22Rv1 (cell line): ENCODE measurements at regions not wholly inside any gene's neighbourhood (a gene's known extent, or its start where the extent isn't known, plus 50 kb on each side); places are given as distances from the start of the nearest gene placed in this dataset.

Source experiments
- H3K27ac ChIP-seq: fragments of 450-650 bp; 2 replicates; pipeline ENCODE4 v1.5.1; 2017
- ZFX ChIP-seq: fragments of 450-650 bp; IDR thresholded peaks from 2 replicates; pipeline ENCODE4 v1.6.1; 2017; ENCODE audit warnings: antibody characterized with exemption, borderline replicate concordance
- TF ChIP-seq, protein P1 (sequence below): fragments of 450-650 bp; IDR thresholded peaks from 2 replicates; pipeline ENCODE4 v1.5.1; 2017; ENCODE audit warnings: mild to moderate bottlenecking

DNA sequence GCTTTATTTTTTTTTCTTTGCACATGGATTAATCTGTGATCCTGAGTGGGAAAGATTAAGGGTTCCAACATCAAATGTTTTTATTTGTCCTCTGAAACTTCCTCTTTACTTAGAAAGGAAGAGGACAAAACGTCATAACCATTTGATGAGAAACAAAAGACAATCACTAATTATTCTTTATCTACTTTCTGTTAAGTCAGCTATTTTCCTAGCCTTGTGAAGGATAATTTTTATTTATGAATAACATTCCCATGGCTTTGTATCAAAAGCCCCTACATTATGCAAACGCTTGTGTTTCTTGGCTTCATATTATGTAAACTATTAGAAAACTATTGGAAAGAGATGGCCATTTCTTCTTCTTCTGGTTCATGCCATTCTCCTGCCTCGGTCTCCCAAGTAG lies 677.6 kb downstream of the CDY2B start:
- H3K27ac ChIP-seq: no peak overlapping the region
- TF ChIP-seq ZFX: no peak
- TF ChIP-seq, protein P1, sequence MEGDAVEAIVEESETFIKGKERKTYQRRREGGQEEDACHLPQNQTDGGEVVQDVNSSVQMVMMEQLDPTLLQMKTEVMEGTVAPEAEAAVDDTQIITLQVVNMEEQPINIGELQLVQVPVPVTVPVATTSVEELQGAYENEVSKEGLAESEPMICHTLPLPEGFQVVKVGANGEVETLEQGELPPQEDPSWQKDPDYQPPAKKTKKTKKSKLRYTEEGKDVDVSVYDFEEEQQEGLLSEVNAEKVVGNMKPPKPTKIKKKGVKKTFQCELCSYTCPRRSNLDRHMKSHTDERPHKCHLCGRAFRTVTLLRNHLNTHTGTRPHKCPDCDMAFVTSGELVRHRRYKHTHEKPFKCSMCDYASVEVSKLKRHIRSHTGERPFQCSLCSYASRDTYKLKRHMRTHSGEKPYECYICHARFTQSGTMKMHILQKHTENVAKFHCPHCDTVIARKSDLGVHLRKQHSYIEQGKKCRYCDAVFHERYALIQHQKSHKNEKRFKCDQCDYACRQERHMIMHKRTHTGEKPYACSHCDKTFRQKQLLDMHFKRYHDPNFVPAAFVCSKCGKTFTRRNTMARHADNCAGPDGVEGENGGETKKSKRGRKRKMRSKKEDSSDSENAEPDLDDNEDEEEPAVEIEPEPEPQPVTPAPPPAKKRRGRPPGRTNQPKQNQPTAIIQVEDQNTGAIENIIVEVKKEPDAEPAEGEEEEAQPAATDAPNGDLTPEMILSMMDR: no peak

GRCh38 chrY:17184299-17184698 lies 695.7 kb downstream of the CDY2B start:
- TF ChIP-seq, protein P1: no peak
- no peak for TF ChIP-seq ZFX
- no peak overlapping the region for H3K27ac ChIP-seq

DNA sequence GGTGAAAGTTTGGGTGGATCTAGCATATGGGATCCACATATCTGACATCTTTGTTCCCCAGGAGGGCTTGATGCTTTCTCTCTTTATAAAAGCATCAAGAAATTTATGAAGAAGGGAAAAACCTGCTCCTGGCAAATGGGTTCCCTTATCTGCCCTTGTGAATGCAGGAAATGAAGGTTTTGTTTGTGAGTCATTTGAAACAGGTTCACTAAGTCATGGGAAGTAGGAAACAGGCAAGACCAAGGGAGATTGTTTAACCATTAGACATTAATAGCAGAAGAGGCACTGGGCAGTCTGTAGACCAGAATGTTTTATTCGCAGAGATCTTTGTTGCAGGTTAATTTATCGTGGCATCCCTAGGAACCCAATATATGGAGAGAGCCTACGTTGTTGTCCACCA lies 713.1 kb downstream of the CDY2B start:
- TF ChIP-seq, protein P1: no peak
- no peak for TF ChIP-seq ZFX
- H3K27ac ChIP-seq: no peak overlapping the region

DNA sequence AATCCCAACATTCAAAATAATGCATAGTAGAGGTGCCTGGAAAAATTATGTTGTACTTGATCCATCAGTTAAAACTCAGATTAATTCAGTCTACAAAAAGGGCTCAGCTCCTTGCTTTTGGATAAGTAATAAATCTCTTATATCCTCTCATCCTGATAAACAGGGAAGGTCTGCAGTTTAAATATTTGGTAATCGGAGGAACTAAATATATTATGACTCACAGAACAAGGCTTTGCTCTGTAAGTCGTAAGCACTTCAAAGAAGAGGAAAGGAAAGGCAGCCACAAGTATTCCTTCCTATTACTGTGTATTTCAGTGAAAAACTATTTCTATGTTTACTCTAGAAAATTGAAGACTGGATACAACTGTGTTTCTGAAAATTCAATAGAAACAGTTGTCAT lies 757.9 kb downstream of the CDY2B start:
- TF ChIP-seq, protein P1: no peak
- no peak for TF ChIP-seq ZFX
- H3K27ac ChIP-seq: no peak overlapping the region

- H3K27ac ChIP-seq: no peak overlapping the region
- TF ChIP-seq ZFX: no peak
- TF ChIP-seq, protein P1: no peak
These were observed 794.7 kb downstream of the CDY2B start for GRCh38 chrY:17085303-17085702.

DNA sequence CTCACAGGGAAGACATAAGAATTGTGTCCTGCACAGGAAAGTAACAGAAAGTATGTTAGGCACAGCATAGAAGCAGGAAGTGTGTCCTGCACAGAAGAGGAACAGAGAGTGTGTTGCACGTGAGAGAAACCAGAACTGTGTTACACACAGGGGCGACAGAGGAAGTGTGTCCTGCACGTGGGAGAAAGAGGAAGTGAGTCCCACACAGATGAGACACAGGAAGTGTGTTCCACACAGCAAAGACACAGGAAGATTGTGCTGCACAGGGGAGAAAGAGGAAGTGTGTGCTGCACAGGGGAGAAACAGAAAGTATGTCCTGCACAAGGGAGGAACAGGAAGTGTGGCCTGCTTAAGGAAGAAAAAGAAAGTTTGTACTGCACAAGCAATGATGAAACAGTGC lies 800.1 kb downstream of the CDY2B start:
- no peak for TF ChIP-seq ZFX
- TF ChIP-seq, protein P1: no peak
- no peak overlapping the region for H3K27ac ChIP-seq

DNA sequence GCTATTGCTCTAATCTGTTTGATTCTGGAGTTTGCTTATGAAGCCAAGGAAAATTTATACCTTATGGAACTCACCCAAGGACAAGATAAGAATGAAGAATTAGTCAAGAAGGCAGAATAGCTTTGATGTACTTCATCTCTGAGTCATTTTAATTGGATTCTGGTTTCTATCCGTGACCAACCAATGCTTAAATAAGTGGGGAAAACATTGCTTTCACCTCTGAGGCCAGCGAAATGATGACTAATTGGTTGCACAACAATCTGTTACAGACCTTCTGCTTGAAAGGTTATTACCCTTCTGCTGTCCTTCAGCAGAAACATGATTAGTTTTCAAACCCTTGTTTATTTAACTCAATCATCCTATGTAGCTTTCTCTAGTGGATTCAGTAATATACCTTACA lies 812.7 kb downstream of the CDY2B start:
- TF ChIP-seq ZFX: no peak
- TF ChIP-seq, protein P1: no peak
- H3K27ac ChIP-seq: no peak overlapping the region
